Activated CD8-positive, alpha-beta memory T cell treated with anti-CD3 and anti-CD28 coated beads, Interleukin-2, amount 10 ng/mL, durations not matched to agents 7 days and 5 days (primary cell): ENCODE measurements at regions not wholly inside any gene's neighbourhood (a gene's known extent, or its start where the extent isn't known, plus 50 kb on each side); places are given as distances from the start of the nearest gene placed in this dataset.

ENCODE experiments used
- ATAC-seq: fragments of 150-1000 bp; cut with Tn5 transposase; one replicate; pipeline ENCODE4 v1.10.0; 2021; ENCODE audit warnings: moderate library complexity
- CTCF ChIA-PET: fragments of 350-600 bp; sonication (Branson Sonifier 250); formaldehyde crosslinking; loops from one replicate; lab custom pipeline; 2021; ENCODE audit warnings: antibody characterized with exemption; lab: Charles Lee
- DNase-seq: peaks from one replicate; pipeline ENCODE4 v3.0.0-alpha.2; 2020
- H3K27ac Mint-ChIP-seq: one replicate; pipeline ENCODE4 v1.8.0; 2021; ENCODE audit warnings: mild to moderate bottlenecking, mixed read lengths
- H3K27me3 Mint-ChIP-seq: one replicate; pipeline ENCODE4 v1.8.0; 2021; ENCODE audit warnings: mixed read lengths
- H3K36me3 Mint-ChIP-seq: one replicate; pipeline ENCODE4 v1.8.0; 2021; ENCODE audit warnings: mild to moderate bottlenecking, mixed read lengths
- H3K4me1 Mint-ChIP-seq: one replicate; pipeline ENCODE4 v1.8.0; 2021; ENCODE audit warnings: mixed read lengths
- H3K4me3 Mint-ChIP-seq: one replicate; pipeline ENCODE4 v1.8.0; 2021; ENCODE audit warnings: mild to moderate bottlenecking, moderate library complexity, mixed read lengths
- H3K9me3 Mint-ChIP-seq: one replicate; pipeline ENCODE4 v1.8.0; 2022; ENCODE audit warnings: low read depth, mixed read lengths

DNA sequence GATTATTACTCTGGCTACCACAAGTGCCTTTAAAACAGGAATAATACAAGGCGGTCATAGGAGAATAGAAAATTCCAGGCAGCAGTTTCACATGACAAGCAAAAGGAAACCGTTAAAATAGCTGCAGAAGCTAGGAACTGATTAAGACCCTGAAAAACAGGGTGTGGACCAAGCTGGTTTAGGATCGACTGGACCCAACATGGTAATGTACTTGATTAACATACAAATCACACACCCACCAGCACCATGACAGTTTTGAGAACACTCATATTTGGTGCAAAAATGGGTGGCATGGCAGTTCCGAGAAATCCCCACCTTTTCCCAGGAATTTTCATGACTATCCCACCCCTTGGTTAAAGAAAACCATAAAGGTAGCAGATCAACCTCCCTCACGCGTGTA is 51.9 kb upstream of the TMEM163 start:
- no peak for ATAC-seq
- Mint-ChIP-seq H3K27ac (no peak overlapping the region), H3K4me1 (no peaks in the 10 kb centered on the region), H3K4me3 (no peak overlapping the region), H3K36me3 (no peaks in the 10 kb centered on the region), H3K9me3 (no peaks in the 10 kb centered on the region), H3K27me3 (no peaks in the 10 kb centered on the region)
- CTCF ChIA-PET, result no interaction called here
- DNase-seq, result no peak

- no peak for ATAC-seq
- Mint-ChIP-seq H3K9me3 (no peaks in the 10 kb centered on the region), H3K27me3 (no peaks in the 10 kb centered on the region), H3K27ac (no peak overlapping the region), H3K36me3 (no peaks in the 10 kb centered on the region), H3K4me1 (no peaks in the 10 kb centered on the region), H3K4me3 (no peak overlapping the region)
- CTCF ChIA-PET, result no interaction called here
- DNase-seq, result no peak
Measured at GRCh38 chr2:134771313-134771801, 52.6 kb upstream of the TMEM163 start.

- no peaks in the 10 kb centered on the region for H3K9me3 Mint-ChIP-seq
- no peaks in the 10 kb centered on the region for H3K4me1 Mint-ChIP-seq
- no peak overlapping the region for H3K4me3 Mint-ChIP-seq
- no peaks in the 10 kb centered on the region for H3K36me3 Mint-ChIP-seq
- CTCF ChIA-PET, result no interaction called here
- H3K27ac Mint-ChIP-seq, result no peak overlapping the region
- no peak for DNase-seq
- no peaks in the 10 kb centered on the region for H3K27me3 Mint-ChIP-seq
- no peak for ATAC-seq
Measured at GRCh38 chr2:134772493-134773169, 53.8 kb upstream of the TMEM163 start.

DNA sequence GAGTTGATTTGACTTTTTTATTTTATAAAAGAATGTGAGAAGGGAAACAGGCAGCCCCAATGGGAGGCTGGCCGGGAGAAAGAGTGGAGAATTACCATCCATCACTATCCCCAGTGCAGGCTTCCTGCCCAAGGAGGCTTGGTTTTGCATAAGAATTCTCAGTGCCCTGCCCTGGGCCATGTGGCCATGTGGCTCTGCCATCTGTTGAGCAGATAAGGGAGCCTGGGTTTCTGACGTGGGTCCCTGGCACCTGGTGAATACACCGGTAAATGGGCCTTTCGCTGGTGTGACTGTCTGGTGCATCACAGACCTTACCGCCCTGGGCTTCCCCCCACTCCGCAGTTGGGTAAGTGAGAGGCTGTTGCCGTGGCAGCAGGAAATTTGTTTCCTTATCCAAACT is 54.5 kb upstream of the TMEM163 start:
- no peak for ATAC-seq
- DNase-seq, result no peak
- Mint-ChIP-seq H3K27me3 (no peaks in the 10 kb centered on the region), H3K36me3 (no peaks in the 10 kb centered on the region), H3K27ac (no peak overlapping the region), H3K9me3 (no peaks in the 10 kb centered on the region), H3K4me3 (no peak overlapping the region), H3K4me1 (no peaks in the 10 kb centered on the region)
- CTCF ChIA-PET, result no interaction called here

DNA sequence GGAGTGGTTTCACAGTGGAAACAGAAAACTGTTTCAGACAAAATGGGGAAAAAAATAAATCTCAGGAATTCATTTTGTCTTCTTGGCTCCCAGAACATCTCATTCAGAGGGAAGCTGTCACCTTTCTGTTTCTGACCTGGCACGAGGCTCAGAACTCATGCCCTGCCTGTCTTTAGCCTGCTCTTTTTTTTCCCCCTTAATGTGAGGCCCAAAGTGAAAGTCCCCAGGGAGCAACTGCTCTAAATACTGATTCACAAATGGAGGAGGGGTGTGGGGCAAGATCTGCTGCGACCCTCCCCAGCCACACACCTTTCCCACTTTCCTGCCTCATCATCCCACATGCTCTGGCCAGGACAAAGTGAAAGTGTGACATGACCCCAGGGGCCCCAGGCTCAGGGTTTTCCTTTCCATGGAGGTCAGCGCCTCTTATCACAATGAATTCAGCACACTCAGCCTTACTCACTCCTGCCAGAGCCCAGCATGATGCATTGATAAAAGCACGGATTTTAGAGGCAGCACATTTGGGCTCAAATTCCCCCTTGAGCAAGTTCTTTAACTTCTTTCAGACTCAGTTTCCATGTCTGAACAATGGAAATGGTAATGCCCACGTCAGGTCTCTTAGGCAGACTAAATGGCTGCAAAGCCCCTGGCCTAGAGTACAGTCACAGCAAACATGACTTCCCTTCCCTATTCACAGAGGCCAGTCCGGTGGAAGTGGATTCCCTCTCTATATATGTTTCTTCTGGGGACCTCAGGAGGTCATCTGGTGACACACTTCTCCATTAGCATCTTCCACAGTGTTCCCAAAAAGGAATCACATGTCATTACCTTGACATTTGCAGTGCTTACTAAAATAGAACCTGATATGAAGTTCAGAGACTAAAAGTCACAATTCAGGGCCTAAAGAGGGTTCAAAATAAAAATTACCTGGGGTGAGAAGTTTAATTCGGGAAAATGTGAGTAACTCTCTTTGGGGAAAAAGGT is 55.3 kb upstream of the TMEM163 start:
- DNase-seq (no peak), ATAC-seq (no peak)
- Mint-ChIP-seq H3K4me3 (no peak overlapping the region), H3K27me3 (peaks cover 4% of the 10 kb centered on the region), H3K9me3 (no peaks in the 10 kb centered on the region), H3K4me1 (no peaks in the 10 kb centered on the region), H3K36me3 (no peaks in the 10 kb centered on the region), H3K27ac (no peak overlapping the region)
- CTCF ChIA-PET, result no interaction called here

GRCh38 chr2:134774786-134775641 is 56.2 kb upstream of the TMEM163 start:
- DNase-seq (no peak), ATAC-seq (no peak)
- no peak overlapping the region for H3K27ac Mint-ChIP-seq
- no peaks in the 10 kb centered on the region for H3K36me3 Mint-ChIP-seq
- H3K9me3 Mint-ChIP-seq, result no peaks in the 10 kb centered on the region
- CTCF ChIA-PET, result no interaction called here
- H3K4me1 Mint-ChIP-seq, result no peaks in the 10 kb centered on the region
- peaks cover 10% of the 10 kb centered on the region for H3K27me3 Mint-ChIP-seq
- no peak overlapping the region for H3K4me3 Mint-ChIP-seq

- H3K9me3 Mint-ChIP-seq, result no peaks in the 10 kb centered on the region
- no peak for DNase-seq
- CTCF ChIA-PET, result no interaction called here
Measured at GRCh38 chr2:134776836-134777235, 58.0 kb upstream of the TMEM163 start.

DNA sequence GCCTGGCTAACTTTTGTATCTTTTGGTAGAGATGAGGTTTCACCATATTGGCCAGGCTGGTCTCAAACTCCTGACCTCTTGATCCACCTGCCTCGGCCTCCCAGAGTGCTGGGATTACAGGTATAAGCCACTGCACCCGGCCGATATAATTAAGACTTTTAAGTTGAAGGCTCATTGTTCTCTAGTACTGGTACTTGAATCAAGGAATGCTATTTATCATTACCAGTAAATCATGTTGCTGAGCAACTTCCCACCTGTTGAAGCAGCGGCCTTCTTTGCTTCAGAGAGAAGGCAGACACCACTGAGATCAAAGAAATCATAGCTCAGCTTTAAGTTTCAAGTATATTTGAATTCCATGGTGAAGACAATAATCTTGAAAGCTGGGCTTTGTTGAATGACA is 58.8 kb upstream of the TMEM163 start:
- DNase-seq (no peak), ATAC-seq (no peak)
- Mint-ChIP-seq H3K27ac (no peak overlapping the region), H3K27me3 (peaks cover 22% of the 10 kb centered on the region), H3K4me3 (no peak overlapping the region), H3K4me1 (peaks cover 6% of the 10 kb centered on the region), H3K36me3 (no peaks in the 10 kb centered on the region), H3K9me3 (no peaks in the 10 kb centered on the region)
- CTCF ChIA-PET, result interaction anchor here (0.6 kb wide), 1 partner anchor 14 kb away, joined by 3 read pairs; no protein-coding TSS in a partner anchor

More at GRCh38 chr2:134776836-134777235, 58.0 kb upstream of the TMEM163 start:
- no peak for ATAC-seq
- H3K27ac Mint-ChIP-seq, result no peak overlapping the region
- peaks cover 6% of the 10 kb centered on the region for H3K4me1 Mint-ChIP-seq
- no peak overlapping the region for H3K4me3 Mint-ChIP-seq
- no peaks in the 10 kb centered on the region for H3K36me3 Mint-ChIP-seq
- peaks cover 19% of the 10 kb centered on the region for H3K27me3 Mint-ChIP-seq

GRCh38 chr2:134778372-134778771 is 59.6 kb upstream of the TMEM163 start:
- no peaks in the 10 kb centered on the region for H3K36me3 Mint-ChIP-seq
- no peak for DNase-seq
- ATAC-seq, result no peak
- H3K27me3 Mint-ChIP-seq, result peaks cover 23% of the 10 kb centered on the region
- no peaks in the 10 kb centered on the region for H3K9me3 Mint-ChIP-seq
- H3K4me3 Mint-ChIP-seq, result no peak overlapping the region
- no peak overlapping the region for H3K27ac Mint-ChIP-seq
- peaks cover 6% of the 10 kb centered on the region for H3K4me1 Mint-ChIP-seq
- CTCF ChIA-PET, result interaction anchor here (0.6 kb wide), 1 partner anchor 14 kb away, joined by 3 read pairs; no protein-coding TSS in a partner anchor

- no peak for DNase-seq
- no peak overlapping the region for H3K27ac Mint-ChIP-seq
- no peaks in the 10 kb centered on the region for H3K36me3 Mint-ChIP-seq
- no peak for ATAC-seq
- H3K4me3 Mint-ChIP-seq, result no peak overlapping the region
- CTCF ChIA-PET, result no interaction called here
- peaks cover 6% of the 10 kb centered on the region for H3K4me1 Mint-ChIP-seq
- H3K9me3 Mint-ChIP-seq, result no peaks in the 10 kb centered on the region
- H3K27me3 Mint-ChIP-seq, result peaks cover 28% of the 10 kb centered on the region
Measured at GRCh38 chr2:134780972-134781371, 57.4 kb upstream of the ACMSD start.

DNA sequence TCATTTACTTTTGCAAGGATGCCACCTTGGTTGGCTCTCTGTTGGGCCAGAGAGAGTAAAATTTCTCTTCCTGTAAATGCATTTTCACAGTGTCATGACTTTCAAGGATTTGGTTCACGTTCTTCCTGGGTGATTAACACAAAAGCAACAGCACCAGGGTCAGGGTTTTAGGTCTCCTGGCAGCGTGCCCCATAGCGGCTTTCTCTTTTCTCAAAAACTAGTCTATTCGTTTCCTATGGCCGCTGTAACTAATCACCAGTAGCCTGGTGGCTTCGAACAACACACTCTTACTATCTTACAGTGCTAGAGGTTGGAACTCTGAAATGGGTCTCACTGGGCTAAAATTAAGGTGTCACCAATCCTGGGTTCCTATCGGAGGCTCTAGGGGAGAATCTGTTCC is 56.3 kb upstream of the ACMSD start:
- Mint-ChIP-seq H3K4me3 (no peak overlapping the region), H3K27ac (no peak overlapping the region), H3K36me3 (no peaks in the 10 kb centered on the region), H3K4me1 (peaks cover 6% of the 10 kb centered on the region), H3K27me3 (peaks cover 28% of the 10 kb centered on the region), H3K9me3 (no peaks in the 10 kb centered on the region)
- no peak for ATAC-seq
- DNase-seq, result no peak
- CTCF ChIA-PET, result no interaction called here

DNA sequence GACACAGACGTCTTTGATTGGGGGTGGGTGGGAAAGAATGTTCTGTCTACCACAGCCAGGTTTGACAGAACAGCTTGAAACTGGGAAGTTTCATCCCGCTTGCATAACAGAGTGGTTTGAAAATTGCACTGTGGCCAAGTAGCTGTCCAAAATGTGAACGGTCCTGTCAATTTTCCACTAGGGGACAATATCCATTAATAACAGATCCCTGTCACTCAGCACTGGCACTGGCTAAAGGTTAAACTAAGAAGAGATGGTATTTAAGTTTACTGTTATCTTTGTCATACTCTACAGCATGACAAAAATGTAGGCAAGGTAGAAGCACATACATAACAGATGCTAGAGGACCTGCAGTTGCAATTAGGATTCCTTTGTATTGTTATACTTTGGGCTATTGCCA is 55.6 kb upstream of the ACMSD start:
- Mint-ChIP-seq H3K36me3 (no peaks in the 10 kb centered on the region), H3K27me3 (peaks cover 28% of the 10 kb centered on the region), H3K4me1 (peaks cover 6% of the 10 kb centered on the region), H3K4me3 (no peak overlapping the region), H3K9me3 (no peaks in the 10 kb centered on the region), H3K27ac (no peak overlapping the region)
- DNase-seq, result no peak
- ATAC-seq, result no peak
- CTCF ChIA-PET, result no interaction called here

DNA sequence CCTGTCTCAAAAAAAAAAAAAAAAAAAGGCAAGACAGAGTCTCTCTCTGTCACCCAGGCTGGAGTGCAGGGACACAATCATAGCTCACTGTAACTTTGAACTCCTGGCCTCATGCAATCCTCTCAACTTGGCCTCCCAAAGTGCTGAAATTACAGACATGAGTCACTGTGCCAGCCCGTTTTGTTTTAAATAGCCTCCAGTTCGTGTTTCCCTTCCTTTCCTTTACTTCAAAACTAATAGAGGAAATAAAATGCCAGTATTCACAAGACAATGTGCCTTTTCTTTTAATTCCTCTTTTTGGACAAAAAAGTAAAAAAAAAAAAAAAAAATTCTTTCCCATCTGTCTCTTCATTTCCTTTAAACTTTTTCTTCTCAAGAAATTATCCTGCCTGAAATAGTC is 54.5 kb upstream of the ACMSD start:
- no peaks in the 10 kb centered on the region for H3K36me3 Mint-ChIP-seq
- no peaks in the 10 kb centered on the region for H3K9me3 Mint-ChIP-seq
- H3K4me3 Mint-ChIP-seq, result no peak overlapping the region
- DNase-seq (no peak), ATAC-seq (no peak)
- H3K4me1 Mint-ChIP-seq, result peaks cover 9% of the 10 kb centered on the region
- no peak overlapping the region for H3K27ac Mint-ChIP-seq
- peaks cover 25% of the 10 kb centered on the region for H3K27me3 Mint-ChIP-seq
- CTCF ChIA-PET, result interaction anchor here (0.6 kb wide), 2 partner anchors 116 to 1819 kb away, joined by 3 to 4 read pairs; no protein-coding TSS in a partner anchor
